ENCODE measurements at regions not wholly inside any gene's neighbourhood (a gene's known extent, or its start where the extent isn't known, plus 50 kb on each side); places are given as distances from the start of the nearest gene placed in this dataset.

GRCh38 chr22:47275605-47276449 is 513.4 kb downstream of the TBC1D22A start:
- no peak for DNase-seq

DNA sequence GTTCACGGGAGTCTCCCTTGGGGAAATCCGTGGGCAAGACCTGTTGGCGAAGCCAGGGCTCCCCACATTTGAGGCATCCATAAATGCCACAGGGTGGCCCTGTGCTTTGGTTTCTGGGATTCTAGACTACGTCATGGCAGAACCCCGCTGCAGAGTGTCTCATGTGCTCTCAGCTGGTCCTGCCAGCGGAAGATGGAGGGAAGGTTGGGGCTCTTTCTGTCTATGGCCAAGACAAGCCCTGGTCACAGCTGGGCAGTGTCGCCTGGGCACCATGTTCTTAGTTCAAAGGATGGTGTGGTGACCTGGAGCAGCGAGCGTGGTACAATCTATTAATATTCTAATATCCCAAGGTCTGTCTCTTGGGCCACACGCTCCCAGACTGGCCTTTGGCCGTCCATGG is 511.7 kb downstream of the TBC1D22A start:
- no peaks in the 10 kb centered on the region for H3K36me3 ChIP-seq (replicated peaks in 1 of 2)
- TF ChIP-seq, protein P1, sequence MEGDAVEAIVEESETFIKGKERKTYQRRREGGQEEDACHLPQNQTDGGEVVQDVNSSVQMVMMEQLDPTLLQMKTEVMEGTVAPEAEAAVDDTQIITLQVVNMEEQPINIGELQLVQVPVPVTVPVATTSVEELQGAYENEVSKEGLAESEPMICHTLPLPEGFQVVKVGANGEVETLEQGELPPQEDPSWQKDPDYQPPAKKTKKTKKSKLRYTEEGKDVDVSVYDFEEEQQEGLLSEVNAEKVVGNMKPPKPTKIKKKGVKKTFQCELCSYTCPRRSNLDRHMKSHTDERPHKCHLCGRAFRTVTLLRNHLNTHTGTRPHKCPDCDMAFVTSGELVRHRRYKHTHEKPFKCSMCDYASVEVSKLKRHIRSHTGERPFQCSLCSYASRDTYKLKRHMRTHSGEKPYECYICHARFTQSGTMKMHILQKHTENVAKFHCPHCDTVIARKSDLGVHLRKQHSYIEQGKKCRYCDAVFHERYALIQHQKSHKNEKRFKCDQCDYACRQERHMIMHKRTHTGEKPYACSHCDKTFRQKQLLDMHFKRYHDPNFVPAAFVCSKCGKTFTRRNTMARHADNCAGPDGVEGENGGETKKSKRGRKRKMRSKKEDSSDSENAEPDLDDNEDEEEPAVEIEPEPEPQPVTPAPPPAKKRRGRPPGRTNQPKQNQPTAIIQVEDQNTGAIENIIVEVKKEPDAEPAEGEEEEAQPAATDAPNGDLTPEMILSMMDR (IDR thresholded peaks at IDR 0.05): no peak
- no peak for TF ChIP-seq POLR2A (IDR thresholded peaks at IDR 0.05)
- no peak overlapping the region for H3K27ac ChIP-seq
- H3K4me3 ChIP-seq: no peak overlapping the region
- no peaks in the 10 kb centered on the region for H3K9me3 ChIP-seq (replicated peaks in 1 of 3)
- DNase-seq: no peak
- peaks cover 5% of the 10 kb centered on the region for H3K27me3 ChIP-seq
- intact Hi-C loops (cut with DNase I): no loop called here
- H3K4me1 ChIP-seq (replicated peaks in 1 of 2): no peaks in the 10 kb centered on the region
- WGBS, 4 donors: 77 to 87% (median 80%) methylated on average over 6 to 11 of the region's 11 CpGs

More at GRCh38 chr22:47275605-47276449, 513.4 kb downstream of the TBC1D22A start:
- WGBS, 4 donors: 45 to 59% (median 51%) methylated on average over 6 to 12 of the region's 12 CpGs
- H3K27me3 ChIP-seq: peaks cover 5% of the 10 kb centered on the region
- intact Hi-C loops (cut with DNase I): no loop called here
- H3K4me1 ChIP-seq (replicated peaks in 1 of 2): no peaks in the 10 kb centered on the region
- H3K27ac ChIP-seq: no peak overlapping the region
- no peaks in the 10 kb centered on the region for H3K36me3 ChIP-seq (replicated peaks in 1 of 2)
- H3K4me3 ChIP-seq: no peak overlapping the region
- TF ChIP-seq POLR2A (IDR thresholded peaks at IDR 0.05): no peak
- TF ChIP-seq, protein P1 (IDR thresholded peaks at IDR 0.05): no peak
- no peaks in the 10 kb centered on the region for H3K9me3 ChIP-seq (replicated peaks in 1 of 3)

DNA sequence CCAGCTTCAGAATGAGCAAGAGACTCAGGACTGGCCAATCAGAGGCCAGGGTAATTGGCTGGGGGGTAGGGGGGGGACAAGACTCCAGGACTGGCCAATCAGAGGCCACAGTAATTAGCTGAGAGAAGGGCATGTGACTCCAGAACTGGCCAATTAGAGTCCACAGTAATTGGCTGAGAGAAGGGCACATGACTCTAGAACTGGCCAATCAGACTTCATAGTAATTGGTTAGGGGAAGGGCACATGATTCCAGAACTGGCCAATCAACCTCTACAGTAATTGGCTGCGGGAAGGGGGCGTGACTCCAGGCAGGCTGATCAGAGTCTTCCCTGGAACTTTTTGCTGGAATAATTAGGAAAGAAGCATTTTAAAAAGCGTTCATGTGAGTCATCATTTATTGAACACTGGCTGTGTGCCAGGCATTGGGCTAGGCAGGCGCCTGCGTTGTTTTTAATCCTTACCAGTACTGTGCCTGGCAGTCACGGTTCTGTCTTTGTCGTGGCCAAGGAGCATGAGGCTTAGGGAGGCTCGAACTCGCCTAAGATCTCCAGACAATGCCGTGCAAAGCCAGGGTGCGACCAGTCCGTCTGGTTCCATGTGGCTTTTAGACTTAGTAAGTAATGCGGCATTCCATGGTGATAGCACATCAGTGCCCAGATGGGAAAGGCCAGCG is 508.1 kb downstream of the TBC1D22A start:
- no peaks in the 10 kb centered on the region for H3K27me3 ChIP-seq
- no peak for TF ChIP-seq POLR2A (IDR thresholded peaks at IDR 0.05)
- TF ChIP-seq, protein P1 (IDR thresholded peaks at IDR 0.05): no peak
- no peak for DNase-seq
- no peak overlapping the region for H3K27ac ChIP-seq
- no peaks in the 10 kb centered on the region for H3K9me3 ChIP-seq (replicated peaks in 1 of 3)
- intact Hi-C loops (cut with DNase I): no loop called here
- no peak overlapping the region for H3K4me3 ChIP-seq
- H3K36me3 ChIP-seq (replicated peaks in 1 of 2): no peaks in the 10 kb centered on the region
- 89 to 94% (median 92%) methylated on average over 9 to 14 of the region's 14 CpGs for WGBS, 4 donors
- no peaks in the 10 kb centered on the region for H3K4me1 ChIP-seq (replicated peaks in 1 of 2)

- Histone ChIP-seq H3K27me3 (no peaks in the 10 kb centered on the region), H3K36me3 (replicated peaks in 1 of 2) (no peaks in the 10 kb centered on the region), H3K4me1 (replicated peaks in 1 of 2) (no peaks in the 10 kb centered on the region), H3K27ac (no peak overlapping the region), H3K9me3 (replicated peaks in 1 of 3) (no peaks in the 10 kb centered on the region), H3K4me3 (no peak overlapping the region)
- TF ChIP-seq POLR2A (IDR thresholded peaks at IDR 0.05): no peak
- WGBS, 4 donors: 70 to 80% (median 75%) methylated on average over 5 to 6 of the region's 6 CpGs
- intact Hi-C loops (cut with DNase I): no loop called here
- DNase-seq: no peak
These were observed 507.2 kb downstream of the TBC1D22A start for GRCh38 chr22:47269516-47270088.

Data from adrenal gland (tissue), 9 donors.